GM19463 (cell line): ENCODE measurements at regions not wholly inside any gene's neighbourhood (a gene's known extent, or its start where the extent isn't known, plus 50 kb on each side); places are given as distances from the start of the nearest gene placed in this dataset.
"Not testable (repeated sequence)": the region's sequence is repeated elsewhere in the genome, so short reads cannot be mapped to it uniquely, and the experiment has no call there.

Experiments
- ATAC-seq: cut with Tn5 transposase; IDR thresholded peaks from one replicate; pipeline ENCODE4 v1.9.1; 2021; ENCODE audit warnings: mild to moderate bottlenecking, moderate library complexity; ENCODE audit not compliant: unreplicated experiment

DNA sequence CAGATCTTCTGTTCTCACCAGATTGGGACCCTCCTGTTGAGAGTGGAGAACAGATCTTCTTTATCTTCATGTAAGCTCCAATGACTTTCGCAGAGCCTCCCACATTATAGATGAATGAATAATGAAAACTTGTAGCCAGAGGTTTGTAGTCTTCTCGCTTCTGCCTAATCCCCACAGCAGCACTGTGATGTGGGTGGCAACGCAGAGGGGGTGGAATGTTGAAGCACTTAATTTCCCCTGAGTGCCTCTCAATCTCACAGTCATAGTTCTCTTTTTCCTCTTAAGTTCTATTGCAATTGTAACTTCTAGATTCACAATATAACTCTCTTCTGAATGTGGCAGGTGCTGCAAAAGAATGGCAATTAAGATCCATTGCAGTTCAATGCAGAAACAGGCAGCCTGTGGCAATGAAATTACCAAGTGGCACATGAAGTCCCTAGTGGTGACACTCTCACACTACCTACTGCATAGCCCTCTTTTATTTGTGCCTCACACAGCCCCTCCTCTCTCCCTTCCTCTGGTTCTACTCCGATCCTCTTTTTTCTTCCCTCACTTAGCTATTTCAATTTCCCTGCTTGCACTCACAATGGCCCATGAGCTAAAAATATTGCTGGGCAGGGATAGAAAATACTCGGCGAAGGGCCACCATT, 281.9 kb downstream of the UBE3D start:
- no peak for ATAC-seq

DNA sequence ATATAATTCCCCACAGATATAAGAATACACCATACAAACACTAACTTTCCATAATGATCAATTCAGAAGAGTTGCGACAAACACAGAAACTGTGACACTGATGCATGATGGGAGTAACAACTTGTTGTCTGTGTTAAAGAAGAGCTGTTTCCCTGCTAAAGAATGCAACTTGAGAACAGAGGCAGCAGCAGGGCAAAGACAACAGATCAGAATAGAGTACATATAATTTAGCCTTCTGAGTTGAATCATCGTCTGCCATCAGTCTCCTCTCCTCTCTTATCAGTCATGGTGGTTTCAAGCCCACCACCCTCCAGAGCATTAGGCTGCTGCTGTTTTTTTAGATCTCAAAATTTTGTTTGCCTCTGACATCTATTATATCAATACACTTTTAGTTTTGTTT, 280.4 kb downstream of the UBE3D start:
- no peak for ATAC-seq

DNA sequence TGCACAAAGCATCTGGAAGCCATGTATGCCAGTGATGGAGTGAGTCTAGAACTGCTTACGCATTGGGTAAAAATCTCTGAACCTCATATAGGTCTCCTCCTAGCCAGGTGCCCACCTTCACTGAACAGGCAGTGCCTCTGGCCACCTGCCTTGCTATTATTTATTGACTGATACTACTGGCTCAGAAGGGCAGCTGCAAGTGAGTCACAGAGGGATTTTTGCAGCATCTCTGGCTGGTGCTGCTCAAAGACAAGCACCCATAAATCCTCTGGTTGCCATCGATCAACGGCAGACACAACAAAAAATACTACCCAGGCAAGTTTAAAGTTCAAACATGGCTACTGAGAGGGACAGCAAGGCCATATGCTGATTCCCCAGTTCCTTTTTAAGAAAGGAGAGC, 279.4 kb downstream of the UBE3D start:
- ATAC-seq, result no peak

DNA sequence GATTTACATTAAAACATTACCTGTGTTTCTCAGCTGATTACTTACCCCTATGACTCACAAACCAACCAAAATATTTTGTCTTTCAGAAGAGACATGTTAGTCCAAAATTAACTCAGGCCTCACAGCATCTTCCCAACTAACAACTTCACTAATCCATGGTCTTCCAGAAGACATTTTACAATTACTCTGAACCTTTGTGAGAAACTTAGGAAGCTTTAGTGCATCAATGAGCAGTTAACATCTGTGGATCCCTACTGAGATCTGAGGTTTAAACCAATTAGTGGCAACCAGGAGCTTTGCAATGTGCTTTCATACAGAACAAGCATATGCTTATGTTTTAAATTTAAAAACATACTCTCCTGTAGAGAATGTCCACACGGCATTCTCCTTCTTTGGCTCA, 269.7 kb downstream of the UBE3D start:
- no peak for ATAC-seq

DNA sequence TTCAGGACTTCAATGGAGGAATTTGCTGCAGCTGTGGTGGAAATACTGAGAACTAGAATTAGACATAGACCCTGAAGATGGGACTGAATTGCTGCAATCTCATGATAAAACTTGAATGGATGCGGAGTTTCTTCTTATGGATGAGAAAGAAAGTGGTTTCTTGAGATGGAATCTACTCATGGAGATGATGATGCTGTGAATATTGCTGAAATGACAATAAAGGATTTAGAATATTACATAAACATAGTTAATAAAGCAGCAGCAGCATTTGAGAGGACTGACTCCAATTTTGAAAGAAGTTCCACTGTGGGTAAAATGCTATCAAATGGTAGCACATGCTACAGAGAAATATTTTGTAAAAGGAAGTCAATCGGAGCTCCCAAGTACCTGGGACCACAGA, 264.6 kb downstream of the UBE3D start:
- ATAC-seq, result no peak

DNA sequence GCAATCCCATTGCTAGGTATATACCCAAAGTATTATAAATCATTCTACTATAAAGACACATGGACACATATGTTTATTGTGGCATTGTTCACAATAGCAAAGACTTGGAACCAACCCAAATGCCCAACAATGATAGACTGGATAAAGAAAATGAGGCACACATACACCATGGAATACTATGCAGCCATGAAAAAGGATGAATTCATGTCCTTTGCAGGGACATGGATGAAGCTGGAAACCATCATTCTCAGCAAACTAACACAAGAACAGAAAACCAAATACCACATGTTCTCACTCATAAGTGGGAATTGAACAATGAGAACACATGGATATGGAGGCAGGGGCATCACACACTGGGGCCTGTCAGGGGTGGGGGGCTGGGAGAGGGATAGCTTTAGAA, 249.4 kb downstream of the UBE3D start:
- not testable (repeated sequence) for ATAC-seq

DNA sequence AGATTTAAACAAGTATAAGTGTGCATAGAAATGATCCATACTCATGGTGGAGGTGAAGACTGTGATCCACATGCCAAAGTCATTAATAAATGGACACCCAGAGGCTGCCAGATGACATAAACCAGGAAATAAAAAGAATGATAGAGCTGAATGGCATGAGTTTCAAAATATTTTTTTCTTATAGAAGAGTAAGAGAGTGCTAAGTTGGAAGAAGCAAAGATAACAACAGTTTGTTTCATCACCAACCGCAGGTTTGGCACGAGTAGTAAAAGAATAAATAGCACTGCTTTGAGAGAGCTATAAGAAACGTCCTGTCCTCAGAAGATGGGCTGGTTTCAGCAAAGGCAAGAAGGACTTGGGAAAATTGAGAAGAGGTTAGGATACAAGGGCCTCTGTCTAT, 246.9 kb downstream of the UBE3D start:
- no peak for ATAC-seq

DNA sequence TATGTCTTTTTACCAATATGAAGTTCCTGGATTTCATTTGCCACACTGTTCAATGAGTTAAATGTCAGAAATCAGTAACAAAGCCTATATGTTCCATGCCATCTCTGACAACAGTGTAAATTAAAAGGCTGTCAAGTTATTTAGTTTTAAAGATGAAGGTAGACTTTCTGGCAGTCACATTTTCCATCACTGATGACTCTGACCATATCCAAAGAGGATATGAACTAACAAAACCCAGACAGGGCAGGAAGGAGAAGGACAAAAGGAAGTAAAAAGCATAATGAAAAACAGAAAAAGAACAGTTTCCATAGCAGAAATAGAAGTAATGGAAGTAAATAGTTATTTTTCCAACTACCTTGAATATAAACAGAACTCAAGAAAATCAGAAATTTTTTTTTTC, 242.3 kb downstream of the UBE3D start:
- ATAC-seq, result no peak

DNA sequence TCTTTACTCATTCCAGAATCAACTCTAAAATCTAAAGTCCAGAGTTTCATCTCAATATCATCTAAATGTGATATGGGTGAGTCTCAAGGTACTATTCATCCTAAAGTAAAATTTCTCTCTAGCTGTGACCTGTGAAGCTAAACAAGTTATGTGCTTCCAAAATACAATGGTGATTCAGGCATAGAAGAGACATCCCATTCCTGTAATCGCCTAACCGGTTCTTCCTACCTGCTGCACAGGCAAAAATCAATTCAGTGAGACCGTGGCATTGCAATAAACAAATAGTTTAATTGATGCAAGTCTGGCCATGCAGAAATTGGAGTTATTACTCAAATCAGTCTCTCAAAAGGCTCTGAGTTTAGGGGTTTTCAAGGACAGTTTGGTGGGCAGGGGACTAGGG, 232.8 kb downstream of the UBE3D start:
- no peak for ATAC-seq

DNA sequence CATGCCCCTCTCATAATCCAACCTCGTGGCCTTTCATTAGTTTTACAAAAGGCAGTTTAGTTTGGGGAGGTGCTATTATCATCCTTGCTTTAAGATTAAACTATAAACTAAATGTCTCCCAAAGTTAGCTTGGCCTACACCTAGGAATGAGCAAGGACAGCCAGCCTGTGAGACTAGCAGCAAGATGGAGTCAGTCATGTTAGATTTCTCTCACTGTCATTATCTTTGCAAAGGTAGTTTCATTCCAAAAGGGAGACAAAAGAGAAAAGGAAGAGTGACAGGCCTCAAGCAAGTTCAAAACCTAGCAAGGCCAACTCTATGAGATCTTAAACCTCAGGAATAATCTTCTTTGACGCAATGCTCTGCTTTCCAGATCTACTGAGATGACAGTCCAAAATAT, 232.2 kb downstream of the UBE3D start:
- no peak for ATAC-seq

DNA sequence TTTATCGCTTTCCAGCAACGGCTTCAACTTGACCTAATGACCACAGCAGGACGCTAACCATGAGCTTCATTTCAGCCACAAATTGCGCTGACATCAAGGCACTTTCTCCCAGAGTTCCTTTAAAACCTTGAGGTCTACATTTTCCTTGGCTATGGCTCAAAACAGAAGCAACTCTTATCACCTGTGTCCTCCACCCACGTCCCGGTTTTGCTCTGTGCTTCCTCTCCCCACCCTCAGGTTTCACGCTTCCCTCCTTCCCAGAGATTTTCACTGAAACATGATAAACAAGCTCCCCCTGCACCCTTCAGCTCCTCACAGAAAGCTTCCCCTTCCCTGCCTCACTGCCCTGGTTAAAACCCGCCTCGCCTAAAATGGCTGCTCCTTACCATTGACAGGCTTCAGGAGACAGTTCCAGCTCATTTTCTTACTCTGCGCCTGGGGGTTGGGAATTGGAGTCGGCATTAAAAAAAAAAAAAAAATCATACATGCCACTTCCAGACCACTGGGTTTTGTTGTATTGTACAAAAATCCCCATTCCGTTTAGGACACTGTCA, 229.5 kb downstream of the UBE3D start:
- ATAC-seq, result no peak

DNA sequence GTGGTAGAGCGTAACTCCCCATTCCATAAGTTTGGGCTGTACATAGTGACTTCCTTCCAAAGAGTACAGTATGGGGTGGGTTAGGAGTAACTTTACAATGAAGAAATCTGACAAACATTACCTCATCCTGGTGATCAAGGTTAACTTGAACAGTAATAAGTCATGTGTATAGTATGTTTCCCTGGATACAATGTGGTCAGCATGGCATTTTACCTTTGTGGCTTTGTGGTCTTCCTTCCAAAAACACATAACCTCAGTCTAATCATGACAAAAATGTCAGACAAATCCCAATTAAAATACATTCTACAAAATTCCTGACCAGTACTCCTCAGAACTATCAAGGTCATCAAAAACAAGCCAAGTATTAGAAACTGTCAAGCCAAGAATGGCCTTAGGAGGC, 225.1 kb downstream of the UBE3D start:
- ATAC-seq, result no peak

DNA sequence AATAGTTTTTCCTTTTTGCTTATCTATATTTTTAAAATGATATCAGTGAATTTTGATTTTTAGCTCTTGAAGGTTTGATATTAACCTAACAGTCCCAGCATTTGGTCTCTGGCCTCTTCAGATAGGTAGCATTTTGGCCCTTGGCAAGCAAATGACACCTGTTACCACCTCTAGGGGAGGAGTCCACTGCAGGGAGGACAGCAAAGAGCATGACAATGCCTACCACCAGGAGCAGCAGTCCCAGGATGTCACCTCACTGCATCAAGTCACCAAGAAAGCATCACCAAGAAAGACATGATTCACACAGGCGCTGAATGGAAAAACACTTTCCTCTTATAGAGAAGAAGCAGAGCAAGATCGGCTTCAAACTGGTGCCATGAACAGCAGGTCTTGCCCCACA, 224.3 kb downstream of the UBE3D start:
- ATAC-seq, result no peak
